Endothelial cell of umbilical vein (primary cell): ENCODE measurements at regions not wholly inside any gene's neighbourhood (a gene's known extent, or its start where the extent isn't known, plus 50 kb on each side); places are given as distances from the start of the nearest gene placed in this dataset.
A peak's percentile ranks its signal among the peaks of the same experiment; 100 is the strongest.

Source experiments
- BruUV-seq: library from RNA; stranded (reverse); fragments of 400-500 nt; replicated peaks from 2 replicates; lab custom pipeline; 2021; lab: Mats Ljungman, UMichigan
- CTCF ChIA-PET: fragments of 300-600, 350-600 bp; sonication (Branson Sonifier 250); formaldehyde crosslinking; loops from one replicate; lab custom pipeline; 2021; ENCODE audit warnings: antibody characterized with exemption, inconsistent platforms; lab: Charles Lee
- POLR2A ChIA-PET: fragments of 300-600, 350-600 bp; sonication (Branson Sonifier 250); formaldehyde crosslinking; loops from one replicate; lab custom pipeline; 2021; ENCODE audit warnings: antibody characterized with exemption, inconsistent platforms; lab: Charles Lee
- DNase-seq: peaks from one replicate; pipeline ENCODE4 v3.0.0-alpha.2; 2011; ENCODE audit warnings: low read depth, low spot score
- FAIRE-seq: peaks from 2 replicates; lab custom pipeline; 2011; peaks lifted over from hg19 to GRCh38; lab: Jason Lieb, UNC
- H2AFZ ChIP-seq: 2 replicates; pipeline ENCODE4 v1.6.0; 2012; ENCODE audit warnings: low read depth, low read length, control low read depth, inconsistent platforms
- H3K27ac ChIP-seq: 2 replicates; pipeline ENCODE4 v1.5.1; 2011; ENCODE audit warnings: low read depth, mild to moderate bottlenecking, control low read depth, low read length, moderate library complexity; ENCODE audit not compliant: insufficient read depth
- H3K27me3 ChIP-seq, 2 experiments: 2 replicates each; pipeline versions ENCODE4 v1.6.0 to v1.6.1; 2011; ENCODE audit warnings: low read length in 2 of 2, mixed read lengths in 1 of 2; ENCODE audit not compliant: control insufficient read depth in 2 of 2, insufficient read depth in 2 of 2
- H3K36me3 ChIP-seq, 2 experiments: 2 replicates in 1 of 2; 3 replicates in 1 of 2; pipeline ENCODE4 v1.5.1; 2011; ENCODE audit warnings: low read length in 2 of 2, mild to moderate bottlenecking in 1 of 2, moderate library complexity in 1 of 2; ENCODE audit not compliant: control insufficient read depth in 2 of 2, insufficient read depth in 2 of 2; ENCODE audit errors: extremely low read depth in 1 of 2
- H3K4me1 ChIP-seq: 3 replicates; pipeline ENCODE4 v1.5.1; 2011; ENCODE audit warnings: mild to moderate bottlenecking, low read length; ENCODE audit not compliant: control insufficient read depth, insufficient read depth; ENCODE audit errors: extremely low read depth
- H3K4me2 ChIP-seq: 2 replicates; pipeline ENCODE4 v1.6.1; 2011; ENCODE audit warnings: low read length, control low read depth, mixed read lengths; ENCODE audit not compliant: insufficient read depth
- H3K4me3 ChIP-seq, 3 experiments: fragments of 200-600 bp in 1 of 3; sonication (generic), shearing (Covaris generic) in 1 of 3; replicated peaks in 1 of 3; 2 replicates each; pipeline ENCODE4 v1.5.1; 2011 to 2016; ENCODE audit warnings: control low read depth in 3 of 3, low read length in 3 of 3, mild to moderate bottlenecking in 2 of 3, inconsistent platforms in 1 of 3, low read depth in 1 of 3, moderate library complexity in 1 of 3; ENCODE audit not compliant: insufficient read depth in 1 of 3
- H3K79me2 ChIP-seq: 2 replicates; pipeline ENCODE4 v1.6.0; 2012; ENCODE audit warnings: low read length, inconsistent platforms; ENCODE audit not compliant: control insufficient read depth, insufficient read depth
- H3K9ac ChIP-seq: replicated peaks from 2 replicates; pipeline ENCODE3; 2011; ENCODE audit warnings: low read length, control low read depth; ENCODE audit not compliant: insufficient read depth; ENCODE audit errors: extremely low read depth
- H3K9me1 ChIP-seq: replicated peaks from 3 replicates; pipeline ENCODE4 v1.6.0; 2011; ENCODE audit warnings: mild to moderate bottlenecking, low read length; ENCODE audit not compliant: control insufficient read depth, insufficient read depth; ENCODE audit errors: extremely low read depth
- H3K9me3 ChIP-seq: replicated peaks from 2 replicates; pipeline ENCODE4 v1.5.1; 2012; ENCODE audit warnings: low read length, inconsistent platforms; ENCODE audit not compliant: control insufficient read depth, insufficient read depth
- H4K20me1 ChIP-seq: replicated peaks from 2 replicates; pipeline ENCODE3; 2011; ENCODE audit warnings: mild to moderate bottlenecking, low read length; ENCODE audit not compliant: control insufficient read depth, insufficient read depth; ENCODE audit errors: extremely low read depth
- EZH2 ChIP-seq: IDR thresholded peaks from 2 replicates; pipeline ENCODE4 v1.6.1; 2012; ENCODE audit warnings: borderline replicate concordance, low read depth, mild to moderate bottlenecking, moderate library complexity, low read length, inconsistent platforms; ENCODE audit not compliant: severe bottlenecking
- FOS ChIP-seq: IDR thresholded peaks from 2 replicates; pipeline ENCODE4 v1.6.1; 2011; ENCODE audit warnings: mild to moderate bottlenecking, low read length, moderate library complexity, borderline replicate concordance; ENCODE audit not compliant: insufficient read depth
- GATA2 ChIP-seq: IDR thresholded peaks from 2 replicates; pipeline ENCODE4 v1.7.0; 2011; ENCODE audit warnings: low read depth, mild to moderate bottlenecking, moderate library complexity, mixed read lengths, low read length; ENCODE audit not compliant: insufficient read length, insufficient read depth
- JUN ChIP-seq: IDR thresholded peaks from 2 replicates; pipeline ENCODE4 v1.6.1; 2011; ENCODE audit warnings: borderline replicate concordance, low read depth; ENCODE audit not compliant: insufficient read length, insufficient read depth
- MYC ChIP-seq: IDR thresholded peaks from one replicate; pipeline ENCODE4 v1.6.1; 2011; ENCODE audit warnings: mild to moderate bottlenecking, low read depth, low read length
- POLR2A ChIP-seq: IDR thresholded peaks from 2 replicates; pipeline ENCODE4 v1.6.1; 2012; ENCODE audit warnings: low read depth, mild to moderate bottlenecking, control low read depth, low read length
- POLR2AphosphoS5 ChIP-seq: IDR thresholded peaks from 2 replicates; pipeline ENCODE4 v1.6.1; 2012; ENCODE audit warnings: low read depth, mild to moderate bottlenecking, control low read depth, low read length, moderate library complexity; ENCODE audit not compliant: insufficient read depth
- dilution Hi-C: fragments of 300-500 bp; cut with MboI; formaldehyde crosslinking; loops from one replicate; pipeline ENCODE4 v1.15.0; 2019; ENCODE audit warnings: low sequenced_read_pairs; ENCODE audit not compliant: extremely low pct_ligation_motif_present
- intact Hi-C: fragments of 100-400 bp; cut with micrococcal nuclease; formaldehyde crosslinking; loops from one replicate; pipeline ENCODE4 v1.10.0; 2022
- TF ChIP-seq, protein P1 (sequence below): IDR thresholded peaks from 2 replicates; pipeline ENCODE4 v1.6.1; 2011; ENCODE audit not compliant: insufficient read depth, insufficient read length
- TF ChIP-seq, protein P2 (sequence below), 2 donors: IDR thresholded peaks; 1 replicate in 1 of 2; 2 replicates in 1 of 2; pipeline ENCODE4 v1.5.1; 2011; ENCODE audit warnings: low read length in 2 of 2, mild to moderate bottlenecking in 2 of 2, moderate library complexity in 2 of 2, control low read depth in 1 of 2, inconsistent platforms in 1 of 2, low read depth in 1 of 2; ENCODE audit not compliant: insufficient read depth in 1 of 2; ENCODE audit errors: extremely low read depth in 1 of 2

- Histone ChIP-seq H3K4me2 (no peak overlapping the region), H3K27ac (no peak overlapping the region), H3K79me2 (no peaks in the 10 kb centered on the region), H3K27me3 (no peaks in the 10 kb centered on the region), H4K20me1 (no peaks in the 10 kb centered on the region), H2AFZ (peak overlapping the region; percentile 3), H3K9me1 (no peaks in the 10 kb centered on the region), H3K4me3 (no peak overlapping the region), H3K4me1 (no peaks in the 10 kb centered on the region), H3K9ac (no peak overlapping the region), H3K36me3 (no peaks in the 10 kb centered on the region), H3K9me3 (no peaks in the 10 kb centered on the region)
- FAIRE-seq = no peak
- CTCF ChIA-PET = interaction anchor here (0.7 to 1.0 kb wide), 2 partner anchors 17 to 423 kb away, joined by 3 read pairs; no protein-coding TSS in a partner anchor
- dilution Hi-C loops = no loop called here
- TF ChIP-seq POLR2AphosphoS5 = no peak
- no peak for TF ChIP-seq EZH2
- TF ChIP-seq GATA2 = no peak
- TF ChIP-seq MYC = no peak
- TF ChIP-seq, protein P1, sequence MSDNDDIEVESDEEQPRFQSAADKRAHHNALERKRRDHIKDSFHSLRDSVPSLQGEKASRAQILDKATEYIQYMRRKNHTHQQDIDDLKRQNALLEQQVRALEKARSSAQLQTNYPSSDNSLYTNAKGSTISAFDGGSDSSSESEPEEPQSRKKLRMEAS = no peak
- TF ChIP-seq POLR2A = no peak
- TF ChIP-seq, protein P2, sequence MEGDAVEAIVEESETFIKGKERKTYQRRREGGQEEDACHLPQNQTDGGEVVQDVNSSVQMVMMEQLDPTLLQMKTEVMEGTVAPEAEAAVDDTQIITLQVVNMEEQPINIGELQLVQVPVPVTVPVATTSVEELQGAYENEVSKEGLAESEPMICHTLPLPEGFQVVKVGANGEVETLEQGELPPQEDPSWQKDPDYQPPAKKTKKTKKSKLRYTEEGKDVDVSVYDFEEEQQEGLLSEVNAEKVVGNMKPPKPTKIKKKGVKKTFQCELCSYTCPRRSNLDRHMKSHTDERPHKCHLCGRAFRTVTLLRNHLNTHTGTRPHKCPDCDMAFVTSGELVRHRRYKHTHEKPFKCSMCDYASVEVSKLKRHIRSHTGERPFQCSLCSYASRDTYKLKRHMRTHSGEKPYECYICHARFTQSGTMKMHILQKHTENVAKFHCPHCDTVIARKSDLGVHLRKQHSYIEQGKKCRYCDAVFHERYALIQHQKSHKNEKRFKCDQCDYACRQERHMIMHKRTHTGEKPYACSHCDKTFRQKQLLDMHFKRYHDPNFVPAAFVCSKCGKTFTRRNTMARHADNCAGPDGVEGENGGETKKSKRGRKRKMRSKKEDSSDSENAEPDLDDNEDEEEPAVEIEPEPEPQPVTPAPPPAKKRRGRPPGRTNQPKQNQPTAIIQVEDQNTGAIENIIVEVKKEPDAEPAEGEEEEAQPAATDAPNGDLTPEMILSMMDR (IDR thresholded peaks at IDR 0.05; ENCODE audit: extremely low read depth in 1 of 2, insufficient read depth in 1 of 2, low read depth in 1 of 2, low read length in 2 of 2) = no peak
- no peak for TF ChIP-seq FOS
- no peak for TF ChIP-seq JUN
- intact Hi-C loops = no loop called here
- BruUV-seq = no TSS peak
- POLR2A ChIA-PET = no interaction called here
- no peak for DNase-seq
Observed at GRCh38 chr12:88816201-88816600, 235.9 kb upstream of the KITLG start.
